Activated CD4-positive, alpha-beta T cell treated with anti-CD3 and anti-CD28 coated beads for 24 hours (primary cell): ENCODE measurements at regions not wholly inside any gene's neighbourhood (a gene's known extent, or its start where the extent isn't known, plus 50 kb on each side); places are given as distances from the start of the nearest gene placed in this dataset.
"Not testable (repeated sequence)": the region's sequence is repeated elsewhere in the genome, so short reads cannot be mapped to it uniquely, and the experiment has no call there.

ENCODE experiments used
- DNase-seq, 2 donors: peaks; one replicate each; pipeline ENCODE4 v3.0.0-alpha.2; 2020; ENCODE audit warnings: low read depth in 2 of 2

DNA sequence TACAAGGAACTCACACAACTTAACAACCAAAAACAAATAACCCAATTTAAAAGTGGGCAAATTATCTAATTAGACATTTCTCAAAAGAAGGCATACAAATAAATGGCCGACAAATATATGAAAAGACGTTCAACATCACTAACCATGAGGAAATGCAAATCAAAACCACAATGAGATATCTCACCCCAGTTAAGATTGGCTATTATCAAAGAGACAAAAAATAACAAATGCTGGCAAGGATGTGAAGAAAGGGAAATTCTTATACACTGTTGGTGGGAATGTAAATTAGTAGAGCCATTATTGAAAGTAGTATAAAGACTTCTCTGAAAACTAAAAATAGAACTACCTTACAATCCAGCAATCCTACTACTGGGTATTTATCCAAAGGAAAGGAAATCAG is 96.7 kb upstream of the SIRPG start:
- no peak for DNase-seq

DNA sequence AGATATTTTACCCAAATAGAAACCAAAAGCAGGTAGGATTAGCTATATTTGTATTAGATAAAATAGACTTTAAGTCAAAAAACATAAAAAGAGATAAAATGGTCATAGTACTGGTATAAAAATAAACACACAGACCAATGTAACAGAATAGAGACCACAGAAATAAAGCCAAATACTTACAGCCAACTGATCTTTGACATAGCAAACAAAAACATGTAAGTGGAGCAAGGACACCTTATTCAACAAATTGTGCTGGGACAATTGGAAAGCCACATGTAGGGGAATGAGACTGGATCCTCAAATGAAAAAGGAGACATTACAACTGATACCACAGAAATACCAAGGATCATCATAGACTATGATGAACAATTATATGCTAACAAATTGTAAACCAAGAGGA is 94.5 kb upstream of the SIRPG start:
- DNase-seq: no peak

DNA sequence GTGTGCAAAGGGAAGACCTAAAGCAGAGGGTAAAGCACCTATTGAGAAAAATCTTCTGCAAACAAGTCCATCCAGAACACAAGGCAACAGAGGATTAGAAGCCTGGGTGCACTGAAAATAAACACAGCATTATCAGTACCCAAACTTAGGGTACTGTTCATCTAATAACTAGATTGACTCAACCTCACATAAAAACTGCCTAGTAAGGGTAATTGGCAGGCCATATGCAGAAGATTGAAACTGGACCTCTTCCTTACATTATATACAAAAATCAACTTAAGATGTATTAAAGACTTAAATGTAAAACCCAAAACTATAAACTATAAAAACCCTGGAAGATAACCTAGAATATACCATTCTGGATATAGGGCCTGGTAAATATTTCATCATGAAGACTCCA is 91.2 kb upstream of the SIRPG start:
- no peak for DNase-seq

DNA sequence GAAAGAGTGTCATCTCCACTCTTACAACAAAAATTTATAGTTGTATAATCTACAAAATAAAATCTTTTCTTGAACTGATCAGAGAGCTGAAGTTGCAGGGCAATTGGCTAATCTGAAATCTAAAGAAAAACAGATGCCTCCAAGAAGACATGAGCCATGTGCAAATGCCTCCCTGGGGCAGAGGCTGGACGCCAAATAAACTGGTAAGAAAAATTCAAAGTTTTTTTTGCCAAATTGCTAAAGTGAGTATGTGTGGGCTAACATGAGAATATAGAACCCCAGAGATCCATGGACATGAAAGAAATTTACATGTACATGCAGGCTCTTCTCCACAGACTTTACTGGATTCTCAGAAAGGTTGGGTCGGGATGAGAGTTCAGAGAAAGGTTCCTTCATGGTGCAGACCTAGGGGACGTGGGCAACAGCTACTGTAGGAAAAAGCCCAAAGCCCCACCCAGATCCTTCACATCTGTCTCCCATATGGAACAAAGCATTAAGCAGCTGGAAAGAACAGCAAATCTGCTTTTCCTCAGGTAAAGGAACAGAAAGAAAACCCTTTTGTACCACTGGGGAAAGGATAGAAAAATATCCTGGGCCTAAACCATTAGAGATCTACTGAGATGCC is 90.5 kb upstream of the SIRPG start:
- DNase-seq: no peak

DNA sequence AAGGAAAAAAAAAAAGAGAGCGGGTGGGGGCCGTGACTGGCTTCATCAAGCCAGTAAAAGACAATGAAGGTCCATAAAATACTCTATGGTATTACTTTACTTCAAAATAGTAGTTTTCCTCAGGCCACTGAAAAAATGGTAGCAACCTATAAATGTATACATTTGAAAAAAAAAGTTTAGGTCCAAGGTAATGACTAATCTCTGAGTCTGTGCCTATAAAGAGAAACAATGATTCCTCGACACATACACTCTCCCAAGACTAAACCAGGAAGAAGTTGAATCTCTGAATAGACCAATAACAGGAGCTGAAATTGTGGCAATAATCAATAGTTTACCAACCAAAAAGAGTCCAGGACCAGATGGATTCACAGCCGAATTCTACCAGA is 84.5 kb upstream of the SIRPG start:
- DNase-seq: not testable (repeated sequence)

DNA sequence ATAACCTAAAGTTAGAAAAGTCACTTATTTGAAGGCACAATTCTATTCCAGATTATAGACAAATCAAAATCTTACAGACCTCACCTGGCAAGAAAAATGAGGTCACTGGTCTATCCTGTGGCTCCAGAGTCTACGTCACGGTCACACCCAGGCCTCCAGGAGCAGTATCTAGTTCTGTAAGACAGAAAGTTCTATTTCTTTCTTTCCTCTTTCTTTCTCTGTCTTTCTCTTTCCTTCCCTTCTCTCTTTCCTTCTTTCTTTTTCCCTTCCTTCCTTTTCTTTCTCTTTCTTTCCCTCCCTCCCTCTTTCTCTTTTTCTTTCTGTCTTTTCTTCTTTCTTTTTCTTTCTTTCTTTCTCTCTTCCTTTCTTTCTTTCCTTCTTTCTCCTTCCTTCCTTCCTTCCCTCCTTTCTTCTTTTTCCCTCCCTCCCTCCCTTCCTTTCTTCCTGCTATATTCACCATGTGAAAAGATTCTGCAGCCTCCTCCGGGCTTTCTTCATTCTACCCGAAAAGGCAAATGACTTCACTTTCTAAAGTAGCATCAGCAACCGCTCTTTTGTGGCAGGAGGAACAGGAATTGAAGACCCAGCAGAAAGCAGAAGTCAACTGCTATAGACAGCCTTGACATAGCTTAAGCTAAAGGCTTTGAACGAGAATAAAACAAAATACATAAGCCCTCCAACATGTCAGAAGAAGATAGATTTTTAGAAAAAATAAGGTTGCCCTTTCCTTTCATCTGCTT is 83.9 kb upstream of the SIRPG start:
- no peak for DNase-seq

DNA sequence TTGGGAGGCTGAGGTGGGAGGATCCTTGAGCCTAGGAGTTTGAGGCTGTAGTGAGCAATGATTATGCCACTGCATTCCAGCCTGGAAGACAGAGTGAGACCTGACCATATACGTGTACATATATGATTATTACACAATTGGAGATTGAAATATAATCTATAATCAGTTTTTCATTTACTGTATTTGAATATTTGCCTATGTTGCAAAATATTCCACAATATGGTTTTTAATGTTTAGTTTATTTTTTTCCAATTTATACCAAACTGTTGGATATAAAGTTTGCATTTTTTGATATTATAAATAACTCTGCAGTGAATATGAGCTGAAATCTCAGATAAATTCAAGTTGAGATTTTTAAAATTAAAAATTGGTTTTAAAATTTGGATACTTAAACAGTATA is 79.6 kb upstream of the SIRPG start:
- no peak for DNase-seq

DNA sequence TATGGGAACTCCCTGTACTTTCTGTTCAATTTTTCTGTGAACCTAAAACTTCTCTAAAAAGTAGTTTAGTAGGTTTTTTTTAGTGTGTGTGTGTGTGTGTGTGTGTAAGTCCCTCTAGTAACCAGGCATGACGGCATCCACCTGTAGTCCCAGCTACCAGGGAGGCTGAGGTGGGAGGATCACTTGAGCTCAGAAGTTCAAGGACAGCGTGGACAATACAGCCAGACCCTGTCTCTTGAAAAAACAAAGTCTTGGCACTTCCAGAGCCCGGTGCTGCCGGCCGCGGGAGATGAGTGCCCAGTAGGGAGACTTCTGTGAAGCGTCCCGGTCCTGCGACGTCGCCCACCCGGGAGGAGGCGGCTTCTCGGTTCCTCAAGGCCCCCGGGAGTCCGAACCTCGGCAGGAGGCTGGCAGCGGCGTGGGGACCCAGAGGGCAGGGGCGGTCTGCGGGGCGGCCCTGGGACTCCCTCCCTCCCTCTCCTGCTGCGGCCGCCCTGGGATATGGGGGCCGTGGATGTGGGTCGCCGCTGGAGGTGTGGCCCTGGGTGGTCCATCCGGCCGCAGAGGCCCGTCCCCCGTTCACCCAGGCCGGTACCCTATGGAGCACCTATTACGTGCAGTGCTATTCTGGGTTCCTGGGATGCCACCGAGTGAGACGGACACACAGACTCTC is 78.0 kb upstream of the SIRPG start:
- no peak for DNase-seq

DNA sequence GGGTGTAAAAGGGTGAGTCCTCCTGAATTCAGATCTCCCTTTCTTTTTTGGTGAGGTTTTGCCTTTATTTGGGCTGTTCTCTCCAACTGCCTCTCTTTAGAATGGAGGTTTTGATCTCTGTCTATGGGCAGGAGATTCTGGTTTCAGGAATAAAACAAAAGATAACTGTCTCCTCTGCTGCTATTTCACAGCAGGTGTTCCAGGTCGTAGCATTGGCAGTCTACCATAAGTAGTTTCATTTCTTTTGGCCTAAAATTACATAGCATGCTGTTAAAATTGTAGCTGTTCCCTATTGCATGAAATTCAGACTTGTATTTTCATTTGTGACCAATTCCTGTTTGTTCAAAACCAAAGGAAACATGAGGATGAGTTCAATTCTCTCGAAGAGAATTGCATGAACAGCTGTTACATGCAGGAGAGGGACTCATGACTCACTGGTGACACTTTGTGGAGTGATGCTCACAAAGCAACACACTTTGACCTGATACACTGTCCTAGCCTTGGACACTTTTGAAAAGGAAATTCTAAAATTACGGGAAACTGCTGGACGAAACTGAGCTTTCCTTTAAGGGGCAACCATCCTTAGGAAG is 76.8 kb upstream of the SIRPG start:
- no peak for DNase-seq

DNA sequence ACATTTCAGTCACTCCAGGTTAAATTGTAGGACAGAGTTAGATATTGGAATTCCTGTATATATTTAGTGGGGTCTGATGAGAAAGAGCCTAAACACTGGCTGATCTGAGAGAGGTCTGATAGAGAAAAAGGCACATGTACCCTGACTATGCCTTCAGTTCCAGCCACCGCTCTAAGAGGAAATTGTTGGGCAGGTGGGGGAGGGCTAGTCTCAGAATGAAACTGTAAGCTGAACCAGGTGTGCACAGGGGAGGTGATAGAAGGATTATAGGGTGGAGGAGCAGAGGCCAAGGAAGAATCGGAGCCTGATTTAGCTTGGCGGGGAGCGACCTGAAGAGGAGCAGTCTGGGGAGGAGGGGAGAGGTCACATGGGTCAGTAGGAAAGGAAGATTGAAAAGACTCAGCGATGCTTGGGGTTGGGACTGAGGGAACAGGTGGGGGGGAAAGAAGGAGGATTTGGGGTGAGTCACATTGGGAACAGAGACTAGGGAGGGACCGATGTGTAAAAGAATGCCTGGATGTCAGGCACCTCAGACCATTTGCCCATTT is 74.3 kb upstream of the SIRPG start:
- not testable (repeated sequence) for DNase-seq

DNA sequence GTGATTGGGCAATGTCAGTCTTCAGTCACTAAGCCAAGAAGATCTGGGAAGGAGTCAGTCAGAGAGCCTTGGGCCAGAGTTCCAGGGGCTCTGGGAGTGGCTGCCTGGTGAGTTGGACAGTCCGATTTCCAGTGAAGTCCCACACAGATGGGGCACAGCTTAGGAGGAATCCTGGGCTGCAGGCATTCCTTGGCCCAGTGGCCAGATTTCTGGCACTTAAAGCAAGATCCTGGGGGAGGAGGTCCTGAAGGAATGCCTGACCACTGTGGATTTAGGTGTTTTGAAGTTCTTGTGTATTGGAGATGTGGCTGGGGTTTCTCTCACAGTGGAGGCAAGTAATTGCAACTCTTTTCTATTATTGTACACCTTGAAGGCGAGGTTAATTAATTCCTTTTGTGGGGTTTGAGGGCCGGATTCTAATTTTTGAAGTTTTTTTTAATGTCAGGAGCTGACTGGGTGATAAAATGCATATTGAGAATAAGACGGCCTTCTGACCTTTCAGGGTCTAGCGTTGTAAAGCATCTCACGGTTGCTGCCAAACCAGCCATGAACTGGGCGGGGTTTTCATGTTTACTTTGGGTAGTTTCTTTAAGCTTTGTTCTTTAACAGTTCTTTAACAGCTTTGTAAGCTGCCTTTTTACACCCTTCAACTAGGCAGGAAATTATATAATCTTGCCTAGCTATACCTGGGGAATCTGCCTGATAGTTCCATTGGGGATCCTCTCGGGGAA is 73.6 kb upstream of the SIRPG start:
- DNase-seq: not testable (repeated sequence)

DNA sequence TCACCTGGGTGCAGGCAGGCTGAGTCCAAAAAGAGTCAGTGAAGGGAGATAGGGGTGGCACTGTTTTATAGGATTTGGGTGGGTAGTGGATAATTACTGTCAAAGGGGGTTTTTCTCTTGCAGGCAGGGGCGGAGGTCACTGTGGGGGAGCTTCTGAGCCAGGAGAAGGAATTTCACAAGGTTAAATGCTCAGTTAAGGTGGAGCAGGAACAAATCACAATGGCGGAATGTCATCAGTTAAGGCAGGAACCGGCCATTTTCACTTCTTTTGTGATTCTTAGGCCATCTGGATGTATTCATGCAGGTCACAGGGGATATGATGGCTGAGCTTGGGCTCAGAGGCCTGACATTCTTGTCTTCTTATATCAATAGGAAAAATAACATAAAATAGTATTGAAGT is 69.7 kb upstream of the SIRPG start:
- not testable (repeated sequence) for DNase-seq

DNA sequence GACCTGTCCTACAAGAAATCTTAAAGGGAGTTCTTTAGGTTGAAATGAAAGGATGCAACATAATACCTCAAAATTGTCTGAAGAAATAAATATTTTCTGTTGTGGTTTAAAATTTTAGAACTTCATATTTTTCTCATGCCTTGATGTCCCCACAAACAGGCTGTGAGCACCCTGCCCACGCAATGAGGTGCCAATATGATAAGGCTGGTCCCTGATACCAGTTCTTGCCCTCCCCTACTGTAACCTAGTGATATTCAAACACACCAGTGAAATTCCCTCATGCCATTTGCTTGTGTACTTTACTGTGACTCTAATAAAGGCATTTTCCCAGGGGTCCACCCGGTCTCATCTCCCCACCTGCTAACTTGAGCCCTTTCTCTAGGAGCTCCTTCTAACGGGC is 67.3 kb upstream of the SIRPG start:
- DNase-seq: no peak

DNA sequence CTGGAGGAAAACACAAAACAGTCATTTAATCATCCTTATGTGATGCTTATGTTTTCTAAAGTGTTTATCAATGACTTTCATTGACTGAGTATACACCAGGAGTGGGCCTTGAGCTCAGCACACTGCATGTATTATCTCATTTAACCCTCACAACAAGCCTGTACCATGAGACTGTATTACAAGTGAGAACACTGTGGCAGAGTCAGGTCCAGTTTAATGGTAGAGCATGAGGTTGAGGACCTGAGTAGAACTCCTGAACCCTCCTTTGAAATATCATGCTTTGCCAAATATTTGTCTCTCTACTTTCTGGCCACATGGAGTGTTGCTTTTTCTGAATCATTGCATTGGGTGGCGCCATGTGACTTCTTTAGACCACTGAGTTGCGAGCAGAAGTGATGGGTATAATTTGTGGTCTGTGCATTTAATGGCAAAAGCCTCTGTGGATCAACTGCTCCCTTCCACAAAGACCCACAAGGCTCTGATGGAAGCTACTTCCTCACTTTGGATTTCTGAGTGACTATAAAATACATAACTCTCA is 65.0 kb upstream of the SIRPG start:
- no peak for DNase-seq

DNA sequence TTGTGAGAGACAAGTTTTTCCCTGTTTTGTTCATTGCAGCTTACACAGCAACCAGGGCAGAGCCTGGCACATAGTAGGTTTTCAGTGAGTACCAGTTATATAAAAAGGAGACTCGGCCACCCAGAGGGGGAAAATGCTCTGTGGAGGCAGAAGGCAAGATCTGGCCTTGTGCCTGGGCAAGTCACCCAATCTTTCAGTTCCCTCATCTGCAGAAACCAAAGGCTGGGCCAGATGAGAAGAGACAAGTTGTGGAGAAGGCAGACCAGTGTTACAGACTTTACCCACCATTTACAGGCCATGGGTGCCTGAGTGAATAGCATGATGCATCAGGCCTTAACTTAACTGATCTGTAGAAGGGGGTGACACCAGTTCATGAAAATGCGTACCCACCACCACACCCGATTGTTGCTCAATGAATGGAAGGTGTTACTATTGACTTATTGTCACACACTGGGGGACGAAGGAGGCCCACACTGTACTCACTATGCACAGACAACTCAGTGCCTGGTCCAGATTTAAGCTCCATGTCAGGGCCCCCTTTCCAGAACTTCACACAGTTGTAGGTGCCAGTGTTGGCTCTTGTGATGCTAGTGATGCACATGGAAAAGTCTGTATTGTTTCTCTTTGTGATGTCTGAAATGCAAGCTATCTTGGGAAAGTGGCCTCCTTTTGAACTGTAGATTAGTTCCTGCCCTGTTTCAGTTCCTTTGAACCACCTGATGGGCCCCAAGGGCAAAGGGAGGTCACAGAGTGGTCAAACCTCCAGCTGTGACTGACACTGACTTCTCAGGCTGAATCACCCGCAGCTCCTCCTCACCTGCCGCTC is 64.3 kb upstream of the SIRPG start:
- DNase-seq: no peak

DNA sequence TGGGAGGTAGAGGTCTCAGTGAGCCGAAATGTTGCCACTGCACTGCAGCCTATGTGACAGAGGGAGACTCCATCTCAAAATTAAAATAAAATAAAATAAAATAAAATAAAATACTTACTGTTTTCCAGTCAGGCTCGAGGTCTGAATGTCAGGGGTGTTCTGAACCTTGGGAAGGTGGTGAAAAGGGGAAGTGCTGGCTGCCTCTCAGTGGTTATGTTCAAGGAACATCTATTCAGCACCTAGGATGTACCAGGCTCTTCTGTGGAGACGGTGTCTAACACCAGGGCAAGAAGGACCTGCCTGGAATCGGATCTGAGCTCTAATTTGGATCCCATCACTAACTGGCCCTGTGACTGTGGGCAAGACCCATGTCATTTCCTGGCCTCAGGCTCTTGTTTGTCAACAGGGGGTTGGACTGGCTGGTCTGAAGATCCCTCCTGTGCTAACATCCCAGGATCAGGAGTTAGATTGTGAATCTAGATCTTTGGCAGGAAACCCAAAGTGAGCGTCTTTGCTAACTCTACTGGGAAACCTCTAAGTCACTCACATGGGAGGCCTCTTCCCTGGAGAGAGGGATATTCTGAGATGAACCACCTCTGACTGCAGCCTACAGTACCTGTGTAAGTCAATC is 63.4 kb upstream of the SIRPG start:
- DNase-seq: no peak

DNA sequence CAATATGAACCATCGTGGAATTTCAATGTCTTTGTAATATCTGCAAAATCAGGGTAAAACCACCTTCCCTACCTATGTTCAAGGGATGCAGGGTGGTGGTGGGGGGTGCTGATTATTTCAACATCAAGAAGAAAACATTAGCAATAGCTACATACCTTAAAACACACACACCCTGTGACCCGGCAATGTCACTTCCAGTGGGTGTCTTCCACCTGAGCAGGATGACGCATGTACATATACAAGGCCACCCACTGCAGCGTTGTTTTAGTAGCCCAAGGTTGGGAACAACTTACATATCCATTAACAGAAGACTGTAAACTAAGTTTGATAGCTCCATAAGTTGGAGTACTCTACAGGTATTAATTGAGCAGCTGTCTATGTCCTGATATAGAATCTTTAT is 62.6 kb upstream of the SIRPG start:
- no peak for DNase-seq

DNA sequence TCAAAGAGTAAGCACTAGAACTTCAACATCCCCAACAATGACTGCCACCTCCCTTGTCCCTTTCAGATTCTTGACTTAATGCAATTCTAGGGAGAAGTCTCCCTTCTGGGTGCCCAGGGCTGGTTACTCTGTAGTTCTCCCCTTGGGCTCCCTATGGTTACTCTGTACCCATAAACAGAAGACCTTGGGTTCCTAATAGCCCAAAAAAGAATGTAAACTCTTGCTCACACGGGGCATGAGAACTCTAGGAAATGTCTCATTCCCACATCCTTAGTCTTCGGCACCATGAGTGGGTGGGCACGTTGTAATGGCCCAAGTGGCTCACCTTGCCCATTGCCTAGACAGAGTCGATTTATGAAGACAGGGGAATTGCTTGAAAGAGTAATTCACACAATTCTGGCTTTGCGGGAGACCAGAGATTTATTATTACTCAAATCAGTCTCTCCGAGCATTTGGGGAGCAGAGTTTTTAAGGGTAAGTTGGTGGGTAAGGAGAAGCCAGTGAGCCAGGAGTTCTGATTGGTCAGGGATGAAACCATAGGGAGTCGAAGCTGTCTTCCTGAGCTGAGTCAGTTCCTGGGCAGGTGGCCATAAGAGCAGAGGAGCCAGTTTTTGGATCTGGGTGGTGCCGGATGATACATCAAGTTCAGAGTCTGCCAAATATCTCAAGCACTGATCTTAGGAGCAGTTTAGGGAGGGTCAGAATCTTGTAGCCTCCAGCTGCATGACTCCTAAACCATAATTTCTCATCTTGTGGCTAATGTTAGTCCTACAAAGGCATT is 61.2 kb upstream of the SIRPG start:
- no peak for DNase-seq
